Adrenal gland (tissue), 9 donors: ENCODE measurements at regions not wholly inside any gene's neighbourhood (a gene's known extent, or its start where the extent isn't known, plus 50 kb on each side); places are given as distances from the start of the nearest gene placed in this dataset.

ENCODE experiments used
- DNase-seq, 7 donors: peaks; one replicate each; pipeline ENCODE4 v3.0.0-alpha.2; 2019 to 2020
- H3K27ac ChIP-seq, 5 donors: fragments of 200-600 bp; sonication (generic) in 4 of 5; 1 replicate in 3 of 5; 2 replicates in 2 of 5; pipeline versions ENCODE4 v1.5.1 to v1.8.0; 2016 to 2020; ENCODE audit warnings: mild to moderate bottlenecking in 1 of 5
- H3K27me3 ChIP-seq: fragments of 200-600 bp; 2 replicates; pipeline ENCODE4 v1.8.0; 2021
- H3K36me3 ChIP-seq, 2 donors: fragments of 200-600 bp; replicated peaks in 1 of 2; 1 replicate in 1 of 2; 2 replicates in 1 of 2; pipeline versions ENCODE4 v1.5.1 to v1.8.0; 2018 to 2022
- H3K4me1 ChIP-seq, 2 donors: fragments of 200-600 bp; replicated peaks in 1 of 2; 1 replicate in 1 of 2; 2 replicates in 1 of 2; pipeline versions ENCODE4 v1.5.1 to v1.8.0; 2018 to 2021
- H3K4me3 ChIP-seq, 4 donors: fragments of 200-600 bp; sonication (generic) in 3 of 4; one replicate each; pipeline ENCODE4 v1.5.1; 2016 to 2018
- H3K9me3 ChIP-seq, 3 donors: fragments of 200-600 bp; sonication (generic) in 1 of 3; replicated peaks in 1 of 3; 1 replicate in 2 of 3; 2 replicates in 1 of 3; pipeline versions ENCODE4 v1.5.1 to v1.8.0; 2016 to 2021
- CTCF ChIP-seq, 6 experiments: fragments of 450-650 bp in 4 of 6; fragments of 200-600 bp in 2 of 6; sonication (generic) in 1 of 6; IDR thresholded peaks; 1 replicate in 5 of 6; 2 replicates in 1 of 6; pipeline versions ENCODE4 v1.5.1 to v1.8.0; 2016 to 2021; ENCODE audit warnings: antibody characterized with exemption in 6 of 6, mild to moderate bottlenecking in 2 of 6, moderate library complexity in 1 of 6
- POLR2A ChIP-seq, 2 donors: fragments of 450-650 bp; IDR thresholded peaks; one replicate each; pipeline ENCODE4 v1.6.1; 2017; ENCODE audit warnings: antibody characterized with exemption in 2 of 2, mild to moderate bottlenecking in 2 of 2, moderate library complexity in 1 of 2
- WGBS, 4 donors: extraction: QIAGEN DNeasy Blood & Tissue Kit in 2 of 4; methylation state at CpG; one replicate each; pipeline versions ENCODE4 v1.1.5 to v1.1.7; 2013 to 2017; 5-methylcytosine and 5-hydroxymethylcytosine counted together
- intact Hi-C, 2 donors: fragments of 100-400 bp; cut with DNase I; formaldehyde crosslinking; loops; one replicate each; pipeline versions ENCODE4 v1.14.1 to v1.15.0; 2022 to 2023
- donor health status: healthy with polysubstance abuse.
- donor health status: Bipolar disorder and iron deficiency.
- donor health status: DM: yes; HTN: yes; CAD: no.
- donor health status: DM: no; HTN: no; CAD: no.
- donor health status: DM: no; HTN: no; CAD: no.

- no peak overlapping the region for H3K4me3 ChIP-seq
- H3K36me3 ChIP-seq: no peaks in the 10 kb centered on the region
- WGBS, 4 donors: 53 to 64% (median 62%) methylated on average over 1 of the region's 1 CpG
- no peak overlapping the region for H3K27ac ChIP-seq
- H3K27me3 ChIP-seq: no peaks in the 10 kb centered on the region
- no peaks in the 10 kb centered on the region for H3K4me1 ChIP-seq
- no peak for DNase-seq
- intact Hi-C loops: no loop called here
- H3K9me3 ChIP-seq: no peaks in the 10 kb centered on the region
- TF ChIP-seq CTCF (IDR thresholded peaks at IDR 0.05) (no peak), POLR2A (IDR thresholded peaks at IDR 0.05) (no peak)
These were observed 279.9 kb downstream of the CGGBP1 start for GRCh38 chr3:87778876-87779275.

GRCh38 chr3:87771337-87772192, 287.2 kb downstream of the CGGBP1 start:
- H3K4me1 ChIP-seq: no peaks in the 10 kb centered on the region
- no peak overlapping the region for H3K27ac ChIP-seq
- intact Hi-C loops: loop anchor here in 1 of 2 donors (5.0 kb wide), 1 partner anchor 341 kb away; no protein-coding TSS in a partner anchor
- H3K27me3 ChIP-seq: no peaks in the 10 kb centered on the region
- WGBS, 4 donors: 42 to 60% (median 58%) methylated on average over 3 to 5 of the region's 5 CpGs
- TF ChIP-seq CTCF (IDR thresholded peaks at IDR 0.05) (peak; percentile 38 to 66 (median 64)), POLR2A (IDR thresholded peaks at IDR 0.05) (no peak)
- no peak overlapping the region for H3K4me3 ChIP-seq
- no peaks in the 10 kb centered on the region for H3K9me3 ChIP-seq
- DNase-seq: peak; percentile 21 to 59 (median 37)
- no peaks in the 10 kb centered on the region for H3K36me3 ChIP-seq

- no peaks in the 10 kb centered on the region for H3K9me3 ChIP-seq
- TF ChIP-seq POLR2A (IDR thresholded peaks at IDR 0.05) (no peak), CTCF (IDR thresholded peaks at IDR 0.05) (no peak)
- 61 to 79% (median 64%) methylated on average over 2 of the region's 2 CpGs for WGBS, 4 donors
- H3K4me1 ChIP-seq: no peaks in the 10 kb centered on the region
- intact Hi-C loops: no loop called here
- DNase-seq: no peak
- H3K36me3 ChIP-seq: no peaks in the 10 kb centered on the region
- no peak overlapping the region for H3K4me3 ChIP-seq
- H3K27ac ChIP-seq: no peak overlapping the region
- H3K27me3 ChIP-seq: no peaks in the 10 kb centered on the region
These were observed 292.1 kb downstream of the CGGBP1 start for GRCh38 chr3:87766721-87767120.

GRCh38 chr3:87765256-87765655, 293.5 kb downstream of the CGGBP1 start:
- 63 to 72% (median 69%) methylated on average over 3 of the region's 3 CpGs for WGBS, 4 donors
- intact Hi-C loops: no loop called here
- TF ChIP-seq POLR2A (IDR thresholded peaks at IDR 0.05) (no peak), CTCF (IDR thresholded peaks at IDR 0.05) (no peak)
- DNase-seq: no peak
- H3K27me3 ChIP-seq: no peaks in the 10 kb centered on the region
- no peaks in the 10 kb centered on the region for H3K36me3 ChIP-seq
- no peaks in the 10 kb centered on the region for H3K4me1 ChIP-seq
- no peak overlapping the region for H3K27ac ChIP-seq
- H3K9me3 ChIP-seq: no peaks in the 10 kb centered on the region
- H3K4me3 ChIP-seq: no peak overlapping the region
